ENCODE measurements at regions not wholly inside any gene's neighbourhood (a gene's known extent, or its start where the extent isn't known, plus 50 kb on each side); places are given as distances from the start of the nearest gene placed in this dataset.
"Not testable (repeated sequence)": the region's sequence is repeated elsewhere in the genome, so short reads cannot be mapped to it uniquely, and the experiment has no call there.

DNA sequence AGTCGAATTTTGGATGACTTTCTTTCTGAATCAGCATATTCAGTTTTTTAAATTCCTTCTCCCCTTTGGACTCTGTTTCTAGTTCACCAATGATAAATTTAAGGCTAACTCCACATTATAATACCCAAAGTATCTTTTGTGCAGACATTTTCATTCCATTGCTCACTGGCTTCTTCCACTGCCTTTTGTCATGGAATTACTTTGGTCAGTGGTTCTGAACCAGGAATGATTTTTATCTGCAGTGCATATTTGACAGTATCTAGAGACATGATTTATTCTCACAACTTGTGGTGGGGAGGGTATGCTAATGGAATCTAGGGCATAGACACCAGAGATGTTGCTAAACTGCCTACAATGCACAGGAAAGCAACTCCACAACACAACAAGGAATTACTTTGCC, 234.4 kb upstream of the PRKD1 start:
- no peak for DNase-seq

DNA sequence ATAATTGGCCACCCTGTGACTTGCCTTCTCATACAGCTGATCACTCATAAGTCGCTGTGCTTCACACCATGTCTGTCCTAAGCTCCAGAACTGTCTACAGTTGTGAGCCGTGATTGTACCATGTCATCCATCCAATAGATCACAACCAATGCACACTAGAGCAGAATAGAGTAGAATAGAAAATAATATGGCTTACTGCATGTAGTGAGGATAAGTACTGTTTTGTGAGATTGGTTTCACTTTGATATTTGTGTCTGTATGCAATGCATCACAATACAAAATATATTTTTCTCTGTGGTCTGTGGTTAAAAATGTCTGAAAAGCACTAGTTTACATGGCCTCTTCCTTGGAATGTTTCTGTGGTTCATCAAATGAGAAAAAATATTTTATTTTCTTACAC, 237.6 kb upstream of the PRKD1 start:
- DNase-seq = no peak

DNA sequence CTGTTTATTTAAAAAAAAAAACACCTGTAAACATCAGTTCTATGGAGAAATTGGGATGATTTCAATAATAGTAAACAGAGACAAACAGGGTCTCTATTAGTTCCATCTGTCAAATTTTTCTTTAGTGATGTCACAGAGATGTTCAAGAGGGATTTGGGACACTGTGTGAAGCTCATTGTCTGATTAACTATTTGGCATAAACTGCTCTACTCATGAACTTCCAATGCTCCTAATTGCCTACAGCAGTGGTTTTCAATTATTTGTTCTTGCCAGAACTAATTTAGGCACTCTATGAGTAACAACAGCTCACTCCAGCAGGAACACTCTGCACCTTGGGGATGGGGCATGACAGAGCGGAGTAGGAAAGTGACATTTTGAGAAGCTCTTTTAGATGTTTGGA, 250.1 kb upstream of the PRKD1 start:
- no peak for DNase-seq

DNA sequence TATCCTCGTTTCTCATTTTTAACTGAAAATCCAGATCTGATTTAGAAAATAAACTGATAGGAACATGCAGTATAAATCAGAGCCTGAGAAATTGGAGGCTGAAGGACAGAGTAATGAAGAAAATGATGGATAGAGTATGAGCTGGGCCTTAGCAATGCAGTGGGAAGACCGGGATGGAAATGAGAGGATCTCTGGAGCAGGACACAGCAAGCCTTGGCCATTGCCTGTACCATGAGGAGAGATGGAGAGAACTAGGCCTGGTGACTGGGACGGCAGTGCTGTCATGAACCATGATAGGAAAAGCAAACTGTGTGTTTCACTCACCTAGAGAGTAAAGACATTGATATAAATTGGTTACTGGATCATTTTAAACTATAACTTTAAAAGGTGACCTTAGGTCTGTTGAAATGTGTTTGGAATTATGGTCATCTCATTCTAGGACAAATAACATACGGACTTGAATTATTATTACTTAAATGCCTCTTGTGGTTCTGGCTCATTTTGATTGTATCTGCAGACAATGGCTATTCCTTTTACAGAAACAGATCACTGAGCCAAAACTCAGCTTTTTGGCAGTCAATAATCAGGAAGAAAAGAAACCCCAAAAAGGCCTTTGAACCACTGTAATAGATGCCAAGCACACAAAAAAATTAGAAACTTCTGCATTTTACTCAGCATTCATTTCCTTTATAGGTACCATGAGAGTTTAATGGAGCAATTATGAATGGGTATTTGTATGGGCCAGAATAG, 251.9 kb upstream of the PRKD1 start:
- no peak for DNase-seq

DNA sequence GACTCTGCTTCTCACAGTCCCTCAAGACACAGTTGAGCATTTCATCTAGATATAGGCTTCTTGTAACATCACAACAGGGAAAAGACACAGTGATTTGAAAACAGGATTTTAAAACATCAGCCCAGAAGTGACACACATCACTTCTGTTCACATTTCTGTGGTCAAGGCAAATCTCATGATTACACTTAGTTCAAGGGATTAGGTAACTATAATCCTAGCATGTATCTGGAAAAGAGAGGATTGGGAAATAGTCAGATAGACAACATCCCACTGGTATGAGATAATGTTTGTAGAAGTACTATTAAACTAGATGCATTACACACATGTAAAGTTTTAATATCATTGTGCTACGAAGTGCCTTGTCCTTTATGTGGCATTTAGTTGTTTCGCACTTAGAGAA, 252.6 kb upstream of the PRKD1 start:
- DNase-seq = no peak

DNA sequence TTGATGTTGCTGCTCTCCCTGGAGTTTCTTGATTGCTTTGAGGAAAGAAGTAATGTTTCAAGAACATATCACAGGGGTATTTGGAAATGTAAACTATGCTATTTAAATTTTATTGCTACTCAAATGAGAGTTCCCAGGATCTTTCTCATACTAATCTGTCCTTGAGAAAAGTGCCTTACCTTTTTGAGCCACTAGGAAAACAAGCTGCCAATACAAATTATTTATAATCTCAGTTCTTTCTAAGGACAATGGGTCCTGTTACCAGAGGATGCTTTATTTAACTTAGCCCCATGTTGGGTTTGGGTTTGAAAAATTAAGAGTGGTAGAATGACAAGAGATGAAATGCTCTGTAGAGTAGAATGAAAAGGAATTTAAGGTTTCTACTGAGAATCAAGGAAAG, 258.2 kb upstream of the PRKD1 start:
- no peak for DNase-seq

DNA sequence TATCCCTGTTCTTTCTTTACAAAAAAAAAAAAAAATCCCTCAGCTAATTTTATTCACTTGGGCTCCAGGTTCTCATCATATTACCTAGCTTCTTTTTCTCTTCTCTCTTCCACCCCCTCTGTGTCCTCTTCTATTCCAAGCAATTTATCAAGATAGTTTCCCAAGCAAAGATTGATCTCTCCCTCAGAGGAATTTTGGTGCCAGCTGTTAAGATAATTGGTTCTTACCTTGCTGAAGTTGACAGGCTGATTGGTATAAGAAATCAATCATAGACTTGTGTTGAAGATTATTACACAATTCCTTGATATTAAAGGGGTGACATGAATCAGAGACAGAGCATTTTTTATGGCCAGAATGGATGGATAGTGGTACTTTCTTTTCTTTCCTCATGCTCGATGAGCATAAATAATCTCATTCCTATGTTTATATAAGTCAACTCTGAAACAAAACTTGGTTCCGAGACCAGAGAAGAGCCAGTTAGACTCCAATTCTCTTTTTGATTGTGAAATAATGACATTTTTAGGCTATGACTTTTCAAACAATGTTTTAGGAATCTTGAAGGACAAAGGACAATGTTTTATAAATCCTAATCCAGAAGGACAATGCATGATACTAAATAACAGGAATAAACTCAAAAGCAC, 264.1 kb upstream of the PRKD1 start:
- DNase-seq = no peak

DNA sequence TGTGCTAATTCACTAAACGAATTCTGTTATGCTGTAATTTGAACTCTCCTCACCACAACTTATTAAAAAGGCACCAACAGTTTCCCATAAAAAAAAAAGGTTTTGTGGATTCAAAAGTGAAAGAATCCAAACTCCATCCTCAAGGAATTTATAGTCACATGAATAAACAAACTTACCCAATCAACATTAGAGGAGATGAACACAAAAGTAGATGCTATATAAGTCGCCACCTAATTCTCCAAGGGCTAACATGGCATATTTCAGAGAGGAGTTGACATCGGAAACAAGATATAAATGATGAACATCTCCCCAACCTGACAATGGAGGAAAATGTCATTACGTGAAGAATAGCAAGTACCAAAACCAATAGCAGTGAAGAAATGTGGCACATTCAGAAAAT, 265.5 kb upstream of the PRKD1 start:
- DNase-seq = no peak

DNA sequence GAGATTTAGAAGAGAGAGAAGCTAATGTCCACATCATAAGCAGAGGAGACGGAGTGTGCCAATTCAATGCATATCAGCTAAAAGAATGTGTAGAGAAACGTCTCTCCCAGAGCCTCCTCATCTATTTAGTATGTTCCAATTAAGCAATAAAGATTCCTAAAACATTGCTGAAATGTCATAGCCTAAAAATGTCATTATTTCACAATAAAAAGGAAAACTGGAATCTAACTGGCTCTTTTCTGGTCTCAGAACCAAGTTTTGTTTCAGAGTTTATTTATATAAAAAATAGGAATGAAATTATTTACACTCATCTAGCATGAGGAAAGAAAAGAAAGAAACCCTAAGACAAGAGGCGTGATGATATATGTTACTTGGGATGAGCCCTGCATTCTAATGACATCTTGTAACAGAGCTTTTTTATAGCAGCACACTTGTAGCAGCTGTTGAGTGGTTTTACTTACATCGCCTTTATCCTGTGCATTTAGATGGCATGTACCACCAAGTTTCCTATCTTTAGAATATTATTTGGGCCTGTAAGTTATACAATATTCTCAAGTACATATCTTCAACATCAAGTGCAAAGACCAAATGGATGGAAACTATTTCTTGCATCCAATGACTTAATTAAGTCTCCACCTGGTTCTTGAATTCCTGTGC, 266.3 kb upstream of the PRKD1 start:
- no peak for DNase-seq

DNA sequence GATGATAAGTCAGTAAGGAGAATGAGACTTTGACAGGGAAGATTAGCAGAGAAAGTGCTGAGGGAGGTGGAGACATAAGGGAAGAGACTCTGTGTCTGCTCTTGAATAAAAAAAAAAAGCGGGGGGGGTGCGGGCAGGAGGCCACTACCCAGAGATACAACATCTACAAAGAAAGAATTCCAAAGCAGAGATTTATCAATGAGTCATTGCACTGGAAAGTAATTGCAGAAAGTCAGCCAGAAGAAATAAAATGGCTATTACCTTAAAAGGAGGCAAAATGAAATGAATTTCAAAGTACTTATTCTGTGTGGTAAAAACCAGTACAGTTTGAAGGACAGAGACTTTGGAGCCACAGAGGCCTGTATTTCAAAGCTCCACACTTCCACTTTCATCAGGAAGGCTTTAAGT, 267.1 kb upstream of the PRKD1 start:
- no peak for DNase-seq

DNA sequence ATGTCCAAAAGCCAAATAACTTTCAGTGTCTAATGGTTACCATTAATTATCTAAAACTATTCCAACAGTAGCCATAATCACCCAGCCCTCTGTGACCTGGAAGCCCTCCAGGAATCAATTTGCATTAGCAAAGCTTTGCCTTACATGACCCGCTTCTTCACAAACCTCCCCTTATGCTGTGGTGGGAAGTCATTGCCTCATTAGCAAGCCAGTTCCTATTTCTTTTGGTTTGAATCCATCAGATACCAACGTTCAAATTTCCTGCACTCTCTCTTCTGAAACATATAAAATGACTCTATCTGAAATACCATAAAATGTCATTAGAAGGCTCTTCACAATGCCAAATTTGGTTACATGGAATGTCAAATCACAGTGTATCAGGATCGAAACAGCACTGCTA, 268.3 kb upstream of the PRKD1 start:
- no peak for DNase-seq

DNA sequence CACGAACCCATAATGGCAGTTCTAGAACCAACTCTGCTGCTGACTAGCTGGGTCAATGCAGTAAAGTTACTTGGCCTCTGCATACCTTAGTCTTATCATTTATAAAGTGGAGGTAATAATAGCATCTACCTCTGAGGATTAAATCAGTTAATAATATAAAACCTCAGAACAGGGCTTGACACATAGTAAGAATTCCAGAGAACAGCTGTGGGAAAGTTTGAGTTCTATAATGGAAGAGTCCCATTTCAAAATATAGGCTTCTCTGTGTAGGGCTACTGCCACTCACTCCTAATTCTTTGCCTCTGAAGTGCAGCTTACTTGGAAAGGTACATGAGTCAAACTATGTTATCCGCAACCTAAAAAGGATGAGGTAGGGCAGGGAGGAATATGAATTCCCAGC, 269.2 kb upstream of the PRKD1 start:
- DNase-seq = no peak

DNA sequence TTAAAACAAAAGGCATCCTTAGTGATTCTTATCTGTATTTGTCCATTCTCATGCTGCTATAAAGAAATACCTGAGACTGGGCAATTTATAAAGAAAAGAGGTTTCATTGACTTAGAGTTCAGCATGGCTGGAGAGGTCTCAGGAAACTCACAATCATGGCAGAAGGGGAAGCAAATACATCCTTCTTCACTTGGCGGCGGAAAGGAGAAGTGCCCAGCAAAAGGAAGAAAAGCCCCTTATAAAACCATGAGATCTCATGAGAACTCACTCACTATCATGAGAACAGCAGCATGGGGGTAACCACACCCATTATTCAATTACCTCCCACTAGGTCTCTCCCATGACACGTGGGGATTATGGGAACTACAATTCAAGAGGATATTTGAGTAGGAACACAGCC, 271.1 kb upstream of the PRKD1 start:
- not testable (repeated sequence) for DNase-seq

DNA sequence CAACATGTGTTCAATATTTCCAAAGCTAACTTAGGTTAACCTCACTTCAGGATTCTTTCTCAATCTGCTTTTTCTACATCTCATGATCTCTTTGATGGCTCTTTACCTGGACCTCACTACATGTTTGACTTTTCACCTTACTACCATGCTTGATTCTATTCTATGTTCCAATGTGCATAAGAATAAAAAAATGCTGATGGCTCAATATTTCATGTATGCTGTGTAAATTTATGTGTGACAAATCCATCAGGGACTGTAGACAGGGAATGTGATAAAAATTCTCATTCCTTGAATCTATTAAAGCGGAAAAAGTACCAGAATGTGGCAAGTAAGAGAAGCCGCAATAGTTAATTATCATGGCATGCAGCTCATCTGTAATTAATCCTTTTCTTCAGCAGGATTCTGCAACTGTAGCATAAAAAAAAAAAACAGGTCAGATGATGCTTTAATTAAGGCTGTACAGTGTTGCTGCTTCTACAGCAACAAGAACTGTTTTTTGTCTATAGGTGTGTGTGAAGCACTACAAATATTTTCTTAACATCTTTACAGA, 276.9 kb upstream of the PRKD1 start:
- DNase-seq = no peak

DNA sequence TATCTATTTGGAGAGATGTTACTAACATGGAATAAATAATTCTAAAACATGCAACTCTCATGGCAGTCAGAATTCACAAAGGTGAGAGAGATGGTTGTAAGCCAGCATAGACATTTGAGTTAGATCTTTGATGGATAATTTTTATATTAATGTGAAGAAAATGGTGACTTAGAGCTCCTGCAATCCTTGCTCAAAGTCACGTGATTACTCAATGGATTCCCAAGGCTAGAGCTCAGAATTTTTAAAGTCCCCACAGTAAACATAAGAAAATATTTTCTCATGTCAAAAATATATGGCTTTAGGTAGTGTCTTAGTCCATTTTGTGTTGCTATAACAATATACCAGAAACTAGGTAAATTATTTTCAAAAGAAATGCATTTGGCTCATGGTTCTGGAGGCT, 281.5 kb upstream of the PRKD1 start:
- DNase-seq = no peak

DNA sequence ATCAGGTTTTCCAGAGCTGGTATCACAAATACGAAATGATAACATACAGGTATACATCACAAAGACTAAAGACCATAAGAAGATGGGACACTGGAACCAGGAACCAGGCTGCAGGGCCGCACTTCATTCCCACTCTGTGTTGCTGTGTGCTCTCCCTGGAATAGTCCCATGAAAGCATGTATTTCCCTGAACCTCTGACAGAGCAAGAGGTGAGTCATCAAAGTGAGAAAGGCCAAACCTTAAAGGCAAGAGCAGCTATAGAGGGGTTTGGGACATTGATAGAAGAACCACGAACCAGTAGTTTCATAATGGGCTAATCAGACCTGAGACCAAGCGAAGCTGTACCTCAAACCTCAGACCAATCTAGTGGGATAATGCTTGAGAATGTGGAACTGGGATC, 283.0 kb upstream of the PRKD1 start:
- no peak for DNase-seq

DNA sequence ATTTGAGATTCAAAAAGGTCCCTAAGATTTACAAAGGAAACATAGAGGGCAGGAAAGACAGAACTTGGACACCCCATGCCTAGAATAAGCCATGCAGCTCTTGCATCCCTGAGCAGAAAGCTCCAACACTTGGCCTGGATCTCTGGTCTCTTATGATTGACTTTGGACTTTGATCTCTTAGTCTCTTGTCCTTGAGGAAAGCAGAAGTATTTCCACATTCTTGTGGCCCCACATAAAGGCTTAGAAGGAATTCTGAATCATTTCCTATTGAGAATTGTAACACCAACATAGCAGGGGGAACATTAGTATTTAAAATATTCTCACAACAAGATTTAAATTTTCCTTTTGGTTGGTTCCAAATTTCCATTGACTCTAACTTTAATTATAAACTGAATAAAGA, 283.7 kb upstream of the PRKD1 start:
- no peak for DNase-seq

DNA sequence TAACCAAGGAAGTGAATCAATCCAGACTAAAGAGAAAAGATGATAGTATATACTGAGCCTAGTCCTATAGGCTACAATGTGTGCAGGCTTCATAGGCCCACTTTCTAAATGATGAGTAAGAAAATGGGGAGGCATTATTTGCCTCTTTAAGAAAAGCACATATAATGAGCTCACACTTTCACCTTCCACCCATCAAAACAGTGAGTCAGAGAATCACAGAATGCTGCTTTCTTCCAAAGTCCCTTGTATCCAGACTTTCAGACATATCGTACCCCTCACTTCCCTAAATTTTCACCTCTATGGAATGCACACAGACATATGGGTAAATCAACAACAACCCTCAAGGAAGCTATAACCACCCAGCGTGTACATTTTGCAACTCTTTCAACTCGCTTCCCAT, 286.4 kb upstream of the PRKD1 start:
- DNase-seq = no peak

DNA sequence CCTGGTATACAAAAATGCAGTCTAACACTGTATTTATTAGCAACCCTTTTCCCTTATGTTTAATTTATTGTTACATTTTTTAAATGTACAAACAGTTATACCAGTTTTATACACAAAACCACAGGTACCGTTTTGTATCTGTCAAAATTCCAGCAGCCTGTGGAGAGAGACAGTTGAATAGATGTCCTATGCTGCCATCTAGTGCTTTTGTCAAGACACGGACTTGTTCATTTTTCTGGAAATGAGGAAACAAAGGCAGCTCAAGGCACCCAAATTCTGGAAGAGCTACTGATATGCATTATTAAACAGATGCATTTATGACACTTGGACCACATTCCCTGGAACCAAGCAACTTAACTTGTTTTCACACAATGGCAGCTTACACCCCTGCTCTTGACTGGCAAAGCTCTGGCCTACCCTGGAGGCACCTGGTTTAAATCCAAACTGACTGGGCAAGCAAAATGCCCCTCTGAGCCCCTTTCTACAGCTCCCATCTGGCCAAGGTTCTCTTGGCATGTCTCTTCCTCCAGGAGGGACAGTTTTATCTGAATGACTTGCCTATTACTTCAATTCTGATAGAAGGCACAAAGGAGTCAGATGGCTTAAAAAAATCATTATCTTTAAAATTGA, 286.9 kb upstream of the PRKD1 start:
- DNase-seq = no peak

DNA sequence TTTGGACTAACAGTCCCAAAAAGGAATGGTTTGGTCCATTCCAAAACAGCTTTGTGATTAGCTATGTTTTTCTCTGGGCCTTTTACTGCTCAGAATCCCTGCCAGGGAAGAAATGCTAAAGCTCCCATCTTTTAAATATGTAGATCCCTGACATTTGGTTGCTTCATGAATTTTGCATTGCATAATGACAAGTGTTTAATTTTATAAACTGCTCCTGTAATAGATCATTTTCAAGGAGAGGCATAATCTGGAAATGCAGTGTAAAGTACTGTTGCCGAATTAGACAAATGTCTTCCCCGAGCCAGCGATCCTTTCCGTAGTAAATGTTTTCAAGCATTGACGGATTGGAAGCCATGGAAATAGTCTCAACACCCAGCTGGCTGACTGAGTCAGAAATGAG, 291.3 kb upstream of the PRKD1 start:
- DNase-seq = no peak

DNA sequence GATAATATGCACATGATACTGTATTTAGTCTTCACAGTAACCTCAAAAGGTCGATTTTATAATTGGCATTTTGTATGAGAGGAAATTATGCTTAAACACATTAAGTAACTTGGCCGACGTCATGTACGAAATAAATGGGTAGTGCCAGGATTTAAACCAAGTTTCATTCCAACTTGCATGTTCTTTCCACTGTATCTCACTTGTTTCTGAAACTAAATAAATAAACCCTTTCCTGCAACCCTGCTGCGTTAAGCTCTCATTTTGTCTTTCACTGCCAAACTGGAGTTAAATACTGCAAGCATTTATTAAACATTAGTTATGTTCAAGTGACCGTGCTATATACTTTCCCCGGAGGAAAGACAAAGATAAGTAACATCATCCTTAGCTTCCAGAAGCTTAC, 293.9 kb upstream of the PRKD1 start:
- DNase-seq = no peak

DNA sequence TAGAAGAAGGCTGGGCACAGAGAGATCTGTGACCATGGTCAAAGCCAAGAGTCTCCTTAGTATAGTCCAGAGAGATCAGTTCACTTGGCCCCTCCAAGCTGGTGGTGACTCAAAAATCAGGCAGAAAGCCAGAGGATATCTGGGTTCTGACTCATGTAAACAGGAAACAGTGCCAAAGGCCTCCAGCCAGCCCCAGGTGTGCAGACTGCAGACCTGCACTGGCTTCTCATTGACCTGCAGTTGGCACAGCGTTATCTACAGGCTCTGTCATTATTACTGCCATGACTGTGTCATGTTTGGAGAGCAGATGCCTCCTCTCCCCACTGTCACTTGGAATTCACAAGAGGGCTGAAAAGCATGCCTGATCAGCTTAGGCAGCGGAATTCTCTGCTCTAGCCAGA, 295.7 kb upstream of the PRKD1 start:
- no peak for DNase-seq

DNA sequence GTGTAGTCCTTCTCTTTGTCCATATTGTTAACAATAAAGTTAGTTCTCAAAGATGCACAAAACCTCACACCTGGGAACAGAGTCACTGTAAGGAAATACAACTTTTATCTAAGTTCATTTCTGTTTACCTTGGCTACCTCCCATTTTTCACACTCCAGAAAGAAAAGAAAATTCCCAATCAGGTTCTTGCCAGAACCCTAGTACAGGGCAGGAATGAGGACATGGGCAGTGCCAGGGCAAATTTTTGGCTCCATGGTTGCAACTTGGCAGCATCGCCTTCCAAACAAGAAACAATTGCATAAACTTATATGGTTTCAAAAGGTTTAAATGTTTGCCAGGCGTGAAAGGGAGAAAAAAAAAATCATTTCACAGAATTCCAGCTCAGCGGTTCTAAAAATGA, 296.3 kb upstream of the PRKD1 start:
- DNase-seq = no peak

DNA sequence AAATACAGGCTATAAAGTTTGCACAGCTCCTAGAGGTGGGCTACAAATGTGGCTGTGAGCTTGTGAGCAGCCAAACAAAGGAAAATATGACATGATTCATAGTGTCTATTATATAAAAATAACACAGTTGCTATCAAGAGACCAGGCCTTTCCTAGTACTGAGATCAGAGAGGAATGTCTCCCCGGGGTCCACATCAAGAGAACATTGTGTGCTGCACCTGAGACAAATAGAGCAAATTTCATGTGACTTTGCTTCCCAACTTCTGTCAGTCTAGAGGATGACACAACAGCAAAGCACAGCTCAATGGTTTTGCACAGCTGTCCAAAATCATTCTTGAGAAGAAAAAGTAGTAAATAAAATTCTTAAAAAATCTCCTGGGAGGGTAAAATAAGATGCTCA, 297.5 kb upstream of the PRKD1 start:
- DNase-seq = no peak

All from GOT3 (cell line).